Keratinocyte (primary cell): ENCODE measurements at regions not wholly inside any gene's neighbourhood (a gene's known extent, or its start where the extent isn't known, plus 50 kb on each side); places are given as distances from the start of the nearest gene placed in this dataset.

Experiments used
- CTCF ChIP-seq, 3 experiments: IDR thresholded peaks in 1 of 3; conservative IDR thresholded peaks in 1 of 3; optimal IDR thresholded peaks in 1 of 3; 2 replicates in 2 of 3; 3 replicates in 1 of 3; pipeline versions ENCODE3 to v1.5.1; 2011; ENCODE audit warnings: low read length in 3 of 3, mild to moderate bottlenecking in 3 of 3, moderate library complexity in 2 of 3, control low read depth in 1 of 3, inconsistent platforms in 1 of 3; ENCODE audit not compliant: insufficient read depth in 2 of 3; ENCODE audit errors: extremely low read depth in 1 of 3
- EZH2 ChIP-seq: IDR thresholded peaks from one replicate; pipeline ENCODE4 v1.6.1; 2012; ENCODE audit warnings: inconsistent platforms, mild to moderate bottlenecking, low read length, moderate library complexity

GRCh38 chr5:26492906-26493459, 545.4 kb downstream of the CDH9 start:
- TF ChIP-seq CTCF (optimal IDR thresholded peaks at IDR 0.05 in 1 of 3, IDR thresholded peaks at IDR 0.05 in 1 of 3, conservative IDR thresholded peaks at IDR 0.05 in 1 of 3; ENCODE audit: extremely low read depth in 1 of 3, insufficient read depth in 2 of 3, low read length in 3 of 3), result no peak
- TF ChIP-seq EZH2, result no peak
